OCI-LY7 (cell line): ENCODE measurements at regions not wholly inside any gene's neighbourhood (a gene's known extent, or its start where the extent isn't known, plus 50 kb on each side); places are given as distances from the start of the nearest gene placed in this dataset.

ENCODE experiments used
- BruUV-seq: library from RNA; stranded (reverse); fragments of 400-500 nt; replicated peaks from 2 replicates; lab custom pipeline; 2021; lab: Mats Ljungman, UMichigan
- CTCF ChIA-PET: fragments of 300-600 bp; sonication (Branson Sonifier 250); formaldehyde crosslinking; loops from one replicate; lab custom pipeline; 2022; ENCODE audit warnings: antibody characterized with exemption; ENCODE audit not compliant: unreplicated experiment; lab: Charles Lee
- POLR2A ChIA-PET: fragments of 300-600 bp; sonication (Branson Sonifier 250); formaldehyde crosslinking; loops from one replicate; lab custom pipeline; 2022; ENCODE audit warnings: antibody characterized with exemption; lab: Charles Lee
- DNase-seq: peaks from one replicate; pipeline ENCODE4 v3.0.0-alpha.2; 2015; ENCODE audit warnings: low spot score
- H2AFZ ChIP-seq: fragments of 200-600 bp; sonication (generic), shearing (Covaris generic); 2 replicates; pipeline ENCODE4 v1.6.1; 2014; ENCODE audit warnings: mild to moderate bottlenecking, antibody characterized with exemption, low read length, moderate library complexity
- H3K27ac ChIP-seq: fragments of 200-600 bp; sonication (generic); 2 replicates; pipeline ENCODE4 v1.5.1; 2014; ENCODE audit warnings: mixed run types, low read depth, mild to moderate bottlenecking, moderate library complexity, low read length, inconsistent platforms; ENCODE audit not compliant: poor library complexity, severe bottlenecking
- H3K36me3 ChIP-seq: fragments of 200-600 bp; sonication (generic); 2 replicates; pipeline ENCODE4 v1.6.1; 2014; ENCODE audit warnings: mild to moderate bottlenecking, antibody characterized with exemption, low read length, moderate library complexity, mixed read lengths; ENCODE audit not compliant: insufficient read depth
- H3K4me1 ChIP-seq: fragments of 200-600 bp; sonication (generic); 2 replicates; pipeline ENCODE4 v1.5.1; 2014; ENCODE audit warnings: mild to moderate bottlenecking, low read length; ENCODE audit not compliant: insufficient read depth, poor library complexity, severe bottlenecking
- H3K4me2 ChIP-seq: fragments of 200-600 bp; sonication (generic); 2 replicates; pipeline ENCODE4 v1.6.1; 2014; ENCODE audit warnings: mild to moderate bottlenecking, low read length
- H3K4me3 ChIP-seq: fragments of 200-600 bp; sonication (generic); 2 replicates; pipeline ENCODE4 v1.5.1; 2014; ENCODE audit warnings: mild to moderate bottlenecking, low read depth, low read length; ENCODE audit not compliant: poor library complexity, severe bottlenecking
- H3K79me2 ChIP-seq: fragments of 200-600 bp; sonication (generic); 2 replicates; pipeline ENCODE4 v1.6.1; 2016; ENCODE audit warnings: low read depth, mild to moderate bottlenecking, low read length, moderate library complexity, mixed read lengths; ENCODE audit not compliant: insufficient read depth
- H3K9me2 ChIP-seq: fragments of 200-600 bp; sonication (generic); 2 replicates; pipeline ENCODE4 v1.6.1; 2016; ENCODE audit warnings: mild to moderate bottlenecking, low read length, mixed read lengths; ENCODE audit not compliant: insufficient read depth
- H3K9me3 ChIP-seq: fragments of 200-600 bp; sonication (generic); 2 replicates; pipeline ENCODE4 v1.6.1; 2014; ENCODE audit warnings: mild to moderate bottlenecking, mixed run types, low read length, mixed read lengths
- H4K20me1 ChIP-seq: fragments of 200-600 bp; sonication (generic); 2 replicates; pipeline ENCODE4 v1.6.1; 2014; ENCODE audit warnings: mild to moderate bottlenecking, antibody characterized with exemption, low read length, moderate library complexity, mixed read lengths; ENCODE audit not compliant: insufficient read depth
- CTCF ChIP-seq: fragments of 200-600 bp; sonication (generic); conservative IDR thresholded peaks from 2 replicates; pipeline ENCODE4 v1.5.1; 2014; ENCODE audit warnings: mild to moderate bottlenecking, antibody characterized with exemption, low read length, moderate library complexity, mixed read lengths
- EZH2phosphoT487 ChIP-seq: fragments of 200-600 bp; sonication (generic); IDR thresholded peaks from 2 replicates; pipeline ENCODE4 v1.6.1; 2018; ENCODE audit warnings: low read depth, borderline replicate concordance, mild to moderate bottlenecking, mixed run types, antibody characterized with exemption, low read length, moderate library complexity, mixed read lengths
- intact Hi-C: fragments of 100-400 bp; cut with micrococcal nuclease; formaldehyde crosslinking; loops from one replicate; pipeline ENCODE4 v1.10.0; 2022; ENCODE audit not compliant: unreplicated experiment

DNA sequence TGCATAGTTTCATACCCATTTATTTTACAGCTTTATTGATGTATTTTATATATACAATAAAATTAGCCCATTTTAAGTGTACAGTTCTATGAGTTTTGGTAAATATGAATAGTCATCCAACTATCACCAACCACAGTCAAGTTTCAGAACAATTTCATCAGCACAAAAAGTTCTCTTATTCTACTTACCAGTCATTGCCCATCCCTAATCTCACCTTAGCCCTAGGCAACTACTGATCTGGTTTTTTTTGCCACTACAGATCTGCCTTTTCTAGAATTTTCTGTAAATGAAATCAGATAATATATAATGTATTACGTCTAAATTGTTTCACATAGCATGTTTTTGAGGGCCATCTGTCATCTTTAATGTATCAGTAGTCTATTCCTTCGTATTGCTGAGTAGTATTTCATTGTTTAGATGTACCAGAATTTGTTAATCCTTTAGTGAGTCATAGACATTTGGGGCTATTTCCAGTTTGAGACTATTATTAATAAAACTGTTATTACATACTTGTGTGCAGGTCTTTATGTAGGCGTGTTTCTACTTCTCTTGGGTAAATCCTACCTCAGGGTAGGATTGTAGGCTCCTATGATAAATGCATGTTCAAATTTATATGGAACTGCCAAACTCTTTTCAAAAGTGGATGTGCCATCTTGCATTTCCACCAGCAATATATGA is 198.5 kb upstream of the ADAMTSL1 start:
- H3K4me1 ChIP-seq = peaks cover 5% of the 10 kb centered on the region
- H3K27ac ChIP-seq = no peak overlapping the region
- no peak for DNase-seq
- CTCF ChIA-PET = no interaction called here
- no peaks in the 10 kb centered on the region for H3K36me3 ChIP-seq
- H4K20me1 ChIP-seq = no peaks in the 10 kb centered on the region
- intact Hi-C loops = no loop called here
- H3K79me2 ChIP-seq = no peaks in the 10 kb centered on the region
- POLR2A ChIA-PET = no interaction called here
- H3K4me3 ChIP-seq = no peak overlapping the region
- no peaks in the 10 kb centered on the region for H3K9me3 ChIP-seq
- no peak for TF ChIP-seq CTCF
- H2AFZ ChIP-seq = no peak overlapping the region
- no TSS peak for BruUV-seq
- 0 out of 2 replicates have a peak, but pooled peaks cover 4% of the 10 kb centered on the region for H3K9me2 ChIP-seq
- H3K4me2 ChIP-seq = no peak overlapping the region

DNA sequence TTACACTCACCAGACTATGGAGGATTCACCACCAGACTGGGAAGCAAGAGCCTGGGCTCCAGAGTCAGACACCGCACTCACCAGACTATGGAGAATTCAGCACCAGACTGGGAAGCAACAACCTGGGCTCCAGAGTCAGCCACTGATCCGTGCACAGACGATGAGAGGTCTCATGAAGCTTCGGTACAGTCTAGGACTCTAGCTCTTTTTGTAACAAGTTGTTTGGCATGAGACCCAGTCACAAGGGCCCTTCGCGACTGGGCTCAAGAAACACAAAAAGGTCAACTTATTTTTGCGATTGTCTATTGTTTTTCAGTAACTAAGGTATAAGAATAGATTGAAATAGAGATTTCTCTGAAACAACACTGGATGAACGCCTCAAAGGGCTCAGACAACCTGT is 192.7 kb upstream of the ADAMTSL1 start:
- no TSS peak for BruUV-seq

More for the DNA sequence above, 192.7 kb upstream of the ADAMTSL1 start:
- Histone ChIP-seq H3K4me2 (no peak overlapping the region), H3K4me3 (no peak overlapping the region), H3K4me1 (peaks cover 5% of the 10 kb centered on the region), H4K20me1 (no peaks in the 10 kb centered on the region), H3K9me2 (no peaks in the 10 kb centered on the region), H3K36me3 (no peaks in the 10 kb centered on the region), H3K9me3 (no peaks in the 10 kb centered on the region), H3K79me2 (no peaks in the 10 kb centered on the region), H2AFZ (no peak overlapping the region), H3K27ac (no peak overlapping the region)
- intact Hi-C loops = no loop called here
- TF ChIP-seq CTCF (no peak), EZH2phosphoT487 (no peak)
- ChIA-PET POLR2A (interaction anchor here (0.6 kb wide), 1 partner anchor 11 kb away, joined by 6 read pairs; no protein-coding TSS in a partner anchor), CTCF (no interaction called here)
- DNase-seq = no peak
